AG10803 (cell line): ENCODE measurements at regions not wholly inside any gene's neighbourhood (a gene's known extent, or its start where the extent isn't known, plus 50 kb on each side); places are given as distances from the start of the nearest gene placed in this dataset.

Experiments used
- DNase-seq: peaks from one replicate; pipeline ENCODE4 v3.0.0; 2010; ENCODE audit warnings: low read depth
- H3K4me3 ChIP-seq: 2 replicates; pipeline ENCODE4 v1.5.1; 2011; ENCODE audit warnings: mild to moderate bottlenecking, low read length, control low read depth
- CTCF ChIP-seq: conservative IDR thresholded peaks from 2 replicates; pipeline ENCODE4 v1.5.1; 2011; ENCODE audit warnings: mild to moderate bottlenecking, low read length, control low read depth, inconsistent platforms

GRCh38 chr3:95645291-95645690 lies 1169.1 kb upstream of the EPHA6 start:
- no peak for DNase-seq
- no peak for TF ChIP-seq CTCF

GRCh38 chr3:95654570-95655362 lies 1159.6 kb upstream of the EPHA6 start:
- H3K4me3 ChIP-seq: no peak overlapping the region
- DNase-seq: no peak
- no peak for TF ChIP-seq CTCF

More at GRCh38 chr3:95645291-95645690, 1169.1 kb upstream of the EPHA6 start:
- no peak overlapping the region for H3K4me3 ChIP-seq

- no peak for TF ChIP-seq CTCF
- no peak for DNase-seq
- no peak overlapping the region for H3K4me3 ChIP-seq
Measured at GRCh38 chr3:95655363-95655986, 1158.9 kb upstream of the EPHA6 start.

- no peak for DNase-seq
- TF ChIP-seq CTCF: no peak
- no peak overlapping the region for H3K4me3 ChIP-seq
Measured at GRCh38 chr3:95670765-95671164, 1143.6 kb upstream of the EPHA6 start.

- TF ChIP-seq CTCF: no peak
- no peak for DNase-seq
- no peak overlapping the region for H3K4me3 ChIP-seq
Measured at GRCh38 chr3:95673215-95673614, 1141.2 kb upstream of the EPHA6 start.

- TF ChIP-seq CTCF: no peak
- H3K4me3 ChIP-seq: no peak overlapping the region
- no peak for DNase-seq
Measured at GRCh38 chr3:95705786-95706418, 1108.5 kb upstream of the EPHA6 start.
